Activated effector memory CD4-positive, alpha-beta T cell treated with anti-CD3 and anti-CD28 coated beads, Interleukin-2, amount 50 U/mL, for 16 hours (primary cell): ENCODE measurements at regions not wholly inside any gene's neighbourhood (a gene's known extent, or its start where the extent isn't known, plus 50 kb on each side); places are given as distances from the start of the nearest gene placed in this dataset.
"Not testable (repeated sequence)": the region's sequence is repeated elsewhere in the genome, so short reads cannot be mapped to it uniquely, and the experiment has no call there.

Experiments
- DNase-seq: peaks from one replicate; pipeline ENCODE4 v3.0.0-alpha.2; 2020

- DNase-seq: no peak
Measured at GRCh38 chr14:101251812-101252442, 309.4 kb upstream of the DIO3 start.

GRCh38 chr14:101252443-101253214, 308.7 kb upstream of the DIO3 start:
- DNase-seq: no peak

GRCh38 chr14:101253948-101254347, 307.3 kb upstream of the DIO3 start:
- no peak for DNase-seq

- DNase-seq: no peak
Measured at GRCh38 chr14:101254805-101255764, 306.2 kb upstream of the DIO3 start.

GRCh38 chr14:101255765-101256125, 305.6 kb upstream of the DIO3 start:
- no peak for DNase-seq

- DNase-seq: no peak
Measured at GRCh38 chr14:101256266-101256665, 305.0 kb upstream of the DIO3 start.

- no peak for DNase-seq
Measured at GRCh38 chr14:101257551-101257950, 303.7 kb upstream of the DIO3 start.

GRCh38 chr14:101259748-101260147, 301.5 kb upstream of the DIO3 start:
- DNase-seq: no peak

GRCh38 chr14:101266441-101266840, 294.9 kb upstream of the DIO3 start:
- not testable (repeated sequence) for DNase-seq

- DNase-seq: no peak
Measured at GRCh38 chr14:101273091-101273490, 288.2 kb upstream of the DIO3 start.

- DNase-seq: no peak
Measured at GRCh38 chr14:101276309-101277091, 284.8 kb upstream of the DIO3 start.

GRCh38 chr14:101282418-101282817, 278.9 kb upstream of the DIO3 start:
- DNase-seq: no peak

- DNase-seq: no peak
Measured at GRCh38 chr14:101284711-101285110, 276.6 kb upstream of the DIO3 start.

- no peak for DNase-seq
Measured at GRCh38 chr14:101286271-101287018, 274.9 kb upstream of the DIO3 start.

- no peak for DNase-seq
Measured at GRCh38 chr14:101288436-101289229, 272.7 kb upstream of the DIO3 start.

GRCh38 chr14:101289230-101289690, 272.0 kb upstream of the DIO3 start:
- no peak for DNase-seq

- DNase-seq: no peak
Measured at GRCh38 chr14:101289911-101290310, 271.4 kb upstream of the DIO3 start.

- DNase-seq: no peak
Measured at GRCh38 chr14:101290611-101291010, 270.7 kb upstream of the DIO3 start.

- DNase-seq: no peak
Measured at GRCh38 chr14:101291390-101291789, 269.9 kb upstream of the DIO3 start.

GRCh38 chr14:101292448-101292847, 268.8 kb upstream of the DIO3 start:
- no peak for DNase-seq

- DNase-seq: no peak
Measured at GRCh38 chr14:101293605-101294004, 267.7 kb upstream of the DIO3 start.
